NCI-H2081 treated with DMSO at 0.1 percent for 48 hours (cell line): ENCODE measurements at regions not wholly inside any gene's neighbourhood (a gene's known extent, or its start where the extent isn't known, plus 50 kb on each side); places are given as distances from the start of the nearest gene placed in this dataset.
"Not testable (repeated sequence)": the region's sequence is repeated elsewhere in the genome, so short reads cannot be mapped to it uniquely, and the experiment has no call there.

Experiments
- DNase-seq: peaks from one replicate; lab custom pipeline; 2025; lab: John Stamatoyannopoulos, UW

GRCh38 chrX:106220177-106220576, 52.1 kb downstream of the PWWP3B start:
- DNase-seq, result no peak

DNA sequence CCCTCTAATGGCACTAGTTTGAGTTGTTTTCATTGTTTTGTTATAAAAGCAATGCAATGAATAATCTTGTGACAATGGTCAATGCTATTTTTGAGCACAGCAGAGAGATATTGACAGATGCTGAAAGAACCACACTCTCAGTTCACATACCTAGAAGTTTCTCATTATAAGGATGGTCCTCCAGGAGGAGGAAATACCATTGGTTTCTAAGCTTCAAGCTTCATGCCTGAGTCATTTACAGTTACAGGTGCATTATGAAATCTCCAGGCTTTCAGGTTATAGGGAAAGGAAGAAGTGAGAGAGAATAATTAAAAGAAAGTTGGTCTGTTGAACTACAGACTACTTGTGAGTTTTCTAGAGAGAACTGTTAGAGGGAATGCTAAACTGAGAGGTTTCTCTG, 75.3 kb downstream of the PWWP3B start:
- no peak for DNase-seq

- no peak for DNase-seq
Measured at GRCh38 chrX:106246511-106246910, 78.4 kb downstream of the PWWP3B start.

DNA sequence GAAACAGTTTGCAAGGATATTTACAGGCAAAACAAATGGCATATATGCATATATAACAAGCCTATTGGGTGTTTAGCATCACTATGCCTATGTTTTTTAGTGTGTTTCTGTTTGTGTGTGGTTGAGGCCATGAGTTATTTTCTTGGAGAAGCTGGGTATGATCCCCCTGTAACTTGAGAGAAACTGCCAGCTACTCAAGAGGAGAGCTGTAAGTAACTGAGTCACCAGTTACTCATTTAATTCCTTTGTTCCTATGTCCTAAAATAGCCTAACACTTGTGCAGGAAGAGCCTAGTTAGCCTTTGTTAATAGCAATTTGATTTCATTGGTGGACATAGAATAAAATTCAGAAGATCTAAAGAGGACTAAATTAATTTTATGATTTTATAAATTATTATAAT, 79.1 kb downstream of the PWWP3B start:
- no peak for DNase-seq

- DNase-seq, result no peak
Measured at GRCh38 chrX:106249706-106250379, 81.7 kb downstream of the PWWP3B start.

DNA sequence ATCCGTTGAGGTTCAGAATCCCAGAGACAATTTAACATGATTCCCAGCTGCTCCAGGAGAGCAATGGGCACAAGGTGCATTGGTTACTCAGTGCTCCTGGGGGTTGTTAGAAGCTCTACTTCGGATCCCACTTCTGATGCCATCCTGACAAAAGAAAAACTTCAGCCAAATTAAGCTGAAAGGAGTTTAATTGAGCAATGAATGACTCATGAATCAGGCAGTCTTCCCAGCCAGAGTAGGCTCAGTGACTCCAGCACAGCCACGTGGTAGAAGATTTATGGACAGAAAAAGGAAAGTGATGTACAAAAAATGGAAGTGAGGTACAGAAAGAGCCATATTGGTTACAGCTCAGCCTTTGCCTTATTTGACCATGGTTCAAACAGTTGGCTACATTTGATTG, 95.7 kb downstream of the PWWP3B start:
- DNase-seq, result no peak

DNA sequence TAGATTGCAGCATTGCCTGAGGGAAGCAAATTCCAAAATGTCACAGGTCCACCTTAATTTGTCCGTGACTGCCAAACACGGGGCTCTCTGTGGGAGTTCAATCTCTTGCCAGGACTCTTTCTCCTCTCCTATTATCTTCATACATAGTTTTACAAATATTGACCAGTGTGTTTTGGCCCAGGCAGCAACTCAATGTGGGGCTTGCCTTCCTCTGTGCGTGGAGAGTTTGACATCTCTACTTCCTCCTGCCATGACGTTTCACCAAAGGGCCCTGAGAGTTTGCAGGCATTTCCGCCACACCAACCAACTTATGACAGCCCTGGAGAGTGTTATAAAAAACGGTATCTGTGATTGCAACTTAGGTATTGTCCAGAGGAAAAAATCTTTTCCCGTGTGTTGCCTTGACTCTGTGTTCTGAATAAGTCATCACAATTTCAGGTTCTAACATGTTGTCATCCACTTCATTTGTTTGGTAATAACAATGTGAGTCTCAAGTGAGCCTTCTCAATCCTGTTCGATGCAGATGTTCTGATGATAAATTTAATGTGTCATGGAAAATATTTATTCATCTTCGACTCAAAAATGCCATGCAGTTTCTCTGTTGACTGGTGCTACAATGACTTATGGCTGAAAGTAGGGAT, 106.0 kb downstream of the PWWP3B start:
- not testable (repeated sequence) for DNase-seq

GRCh38 chrX:106275172-106275571, 107.1 kb downstream of the PWWP3B start:
- not testable (repeated sequence) for DNase-seq

DNA sequence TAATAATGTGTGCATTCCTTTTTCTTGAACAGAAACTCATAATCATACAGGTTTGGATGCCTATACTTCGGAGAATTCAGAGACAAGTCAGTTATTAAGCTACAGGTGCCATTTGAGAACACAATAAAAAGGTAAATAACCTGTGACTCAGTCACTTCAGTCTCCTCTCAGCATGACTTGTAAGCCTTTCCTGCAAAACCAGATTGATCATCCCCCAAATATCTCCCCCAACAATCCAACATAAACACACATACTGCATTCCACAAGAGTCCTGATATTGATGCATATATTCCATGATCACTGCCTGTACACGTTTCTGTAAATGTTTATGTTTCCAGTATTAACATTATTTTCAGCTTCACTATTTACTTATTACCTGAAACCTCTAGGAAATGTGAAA, 110.8 kb downstream of the PWWP3B start:
- DNase-seq, result no peak

DNA sequence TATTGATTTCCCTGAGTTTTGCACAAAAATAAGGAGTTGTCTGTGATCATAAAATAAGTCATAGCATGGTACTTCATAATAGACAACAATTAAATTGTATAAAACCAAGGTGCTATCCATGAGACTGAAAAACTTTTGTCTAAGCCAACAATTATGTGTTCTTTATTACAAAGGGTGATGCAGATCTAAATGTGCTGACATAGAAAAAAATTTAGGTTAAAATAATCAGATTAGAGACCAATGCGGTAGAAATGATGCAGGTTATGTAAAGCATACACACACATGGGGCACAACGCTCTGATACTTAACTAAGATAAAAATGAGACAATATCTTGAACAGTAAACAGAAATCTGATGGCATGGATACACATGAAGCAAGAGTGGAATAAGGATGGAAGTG, 113.3 kb downstream of the PWWP3B start:
- DNase-seq, result no peak

- DNase-seq, result no peak
Measured at GRCh38 chrX:106283841-106284240, 115.7 kb downstream of the PWWP3B start.

- DNase-seq, result no peak
Measured at GRCh38 chrX:106284431-106285025, 116.4 kb downstream of the PWWP3B start.

GRCh38 chrX:106286053-106286650, 118.0 kb downstream of the PWWP3B start:
- no peak for DNase-seq

DNA sequence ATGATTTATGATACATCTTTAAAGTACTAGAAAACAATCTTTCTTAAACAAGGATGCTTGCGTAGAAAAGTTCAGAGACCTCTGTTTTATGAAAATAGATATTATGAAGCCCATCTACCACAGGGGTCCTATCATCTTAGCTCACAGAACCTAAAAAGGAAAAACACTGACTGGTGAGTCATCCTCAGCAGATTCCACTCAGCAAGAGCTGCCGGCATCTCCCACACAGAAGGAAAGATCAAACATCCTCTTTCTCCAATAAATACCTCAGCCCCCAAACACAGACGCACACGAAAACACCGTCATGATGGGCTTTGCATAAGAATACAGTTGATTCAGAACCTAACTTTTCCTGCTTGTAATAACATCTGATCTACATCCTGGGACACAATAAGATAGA, 122.7 kb downstream of the PWWP3B start:
- not testable (repeated sequence) for DNase-seq

- DNase-seq, result not testable (repeated sequence)
Measured at GRCh38 chrX:106291779-106292390, 123.8 kb downstream of the PWWP3B start.

- DNase-seq, result no peak
Measured at GRCh38 chrX:106300239-106300638, 132.1 kb downstream of the PWWP3B start.

GRCh38 chrX:106300656-106301055, 132.6 kb downstream of the PWWP3B start:
- no peak for DNase-seq

DNA sequence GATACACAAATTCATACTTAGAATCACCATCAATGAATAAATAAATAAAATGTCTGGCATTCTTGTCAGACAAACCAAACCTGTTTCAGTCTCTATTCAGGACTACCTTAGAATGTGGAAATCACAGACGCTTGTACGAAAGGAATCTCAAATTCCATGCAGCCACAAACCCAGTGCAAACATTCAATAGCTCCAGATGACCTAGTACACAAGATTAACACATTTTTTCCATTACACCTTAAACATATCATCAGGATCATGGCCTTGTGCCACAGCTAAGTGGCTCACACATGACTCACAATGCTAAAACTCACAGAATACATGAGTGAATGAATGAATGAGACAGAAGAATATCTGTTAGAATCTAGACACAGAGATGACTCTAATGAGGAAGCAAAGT, 134.2 kb downstream of the PWWP3B start:
- no peak for DNase-seq

DNA sequence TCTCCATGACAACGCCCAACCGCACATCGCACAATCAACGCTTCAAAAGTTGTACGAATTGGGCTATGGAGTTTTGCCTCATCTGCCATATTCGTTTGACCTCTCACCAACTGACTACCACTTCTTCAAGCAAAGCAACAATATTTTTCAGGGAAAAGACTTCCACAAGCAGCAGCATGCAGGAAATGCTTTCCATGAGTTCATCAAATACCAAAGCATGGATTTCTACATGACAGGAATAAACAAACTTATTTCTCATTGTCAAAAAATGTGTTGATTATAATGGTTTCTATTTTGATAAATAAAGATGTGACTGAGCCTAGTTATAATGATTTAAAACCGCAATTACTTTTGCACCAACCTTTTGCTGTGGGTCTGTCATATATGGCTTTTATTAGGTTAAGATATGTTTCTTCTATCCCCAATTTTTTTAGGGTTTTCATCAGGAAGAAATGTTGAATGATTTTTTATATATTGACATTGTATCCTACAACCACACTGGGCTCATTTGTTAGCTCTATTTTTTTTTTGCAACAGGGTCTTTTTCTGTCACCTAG, 138.4 kb downstream of the PWWP3B start:
- no peak for DNase-seq

GRCh38 chrX:106323357-106323756, 155.3 kb downstream of the PWWP3B start:
- DNase-seq, result no peak

DNA sequence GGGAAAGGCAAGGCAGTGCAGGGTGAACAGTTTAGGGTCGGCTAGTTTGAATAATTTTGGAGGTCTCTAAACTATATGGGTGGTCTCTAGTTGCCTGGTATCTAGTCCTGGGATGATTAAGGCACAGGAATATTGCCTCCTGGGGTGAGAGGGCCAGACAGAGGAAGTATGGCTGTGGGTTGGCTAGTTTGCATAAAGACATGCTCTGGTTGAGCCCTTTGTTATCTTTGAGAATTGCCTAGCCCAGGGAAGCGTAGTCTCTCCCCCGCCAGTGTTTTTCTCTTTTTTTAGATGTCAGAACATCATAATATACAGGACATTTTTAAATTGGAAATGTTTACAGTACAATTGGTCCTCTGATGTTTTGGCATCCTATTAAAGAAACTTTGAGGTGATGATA, 163.5 kb downstream of the PWWP3B start:
- DNase-seq, result no peak

DNA sequence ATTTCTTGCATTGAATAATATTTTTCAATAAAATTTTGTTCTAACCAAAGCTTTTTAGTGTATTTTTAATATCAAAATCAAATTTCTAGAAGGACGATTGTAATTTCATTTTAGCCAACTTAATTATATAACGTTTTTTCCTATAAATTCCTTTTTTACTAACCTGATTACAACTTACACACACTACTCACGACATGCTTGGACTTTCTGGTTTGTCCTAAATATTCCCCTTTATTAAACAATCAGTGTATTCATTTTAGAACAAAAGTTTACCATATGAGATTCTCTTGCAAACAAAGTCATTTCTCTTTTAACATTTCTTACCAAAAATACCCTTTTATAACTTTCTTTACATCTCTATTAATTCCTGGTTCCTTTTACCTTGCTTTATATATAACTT, 173.7 kb downstream of the PWWP3B start:
- no peak for DNase-seq
